Endothelial cell of umbilical vein (primary cell): ENCODE measurements at regions not wholly inside any gene's neighbourhood (a gene's known extent, or its start where the extent isn't known, plus 50 kb on each side); places are given as distances from the start of the nearest gene placed in this dataset.

Experiments
- BruUV-seq: library from RNA; stranded (reverse); fragments of 400-500 nt; replicated peaks from 2 replicates; lab custom pipeline; 2021; lab: Mats Ljungman, UMichigan
- CTCF ChIA-PET: fragments of 300-600, 350-600 bp; sonication (Branson Sonifier 250); formaldehyde crosslinking; loops from one replicate; lab custom pipeline; 2021; ENCODE audit warnings: antibody characterized with exemption, inconsistent platforms; lab: Charles Lee
- POLR2A ChIA-PET: fragments of 300-600, 350-600 bp; sonication (Branson Sonifier 250); formaldehyde crosslinking; loops from one replicate; lab custom pipeline; 2021; ENCODE audit warnings: antibody characterized with exemption, inconsistent platforms; lab: Charles Lee
- DNase-seq: peaks from one replicate; pipeline ENCODE4 v3.0.0-alpha.2; 2011; ENCODE audit warnings: low read depth, low spot score
- FAIRE-seq: peaks from 2 replicates; lab custom pipeline; 2011; peaks lifted over from hg19 to GRCh38; lab: Jason Lieb, UNC
- H2AFZ ChIP-seq: 2 replicates; pipeline ENCODE4 v1.6.0; 2012; ENCODE audit warnings: low read depth, low read length, control low read depth, inconsistent platforms
- H3K27ac ChIP-seq: 2 replicates; pipeline ENCODE4 v1.5.1; 2011; ENCODE audit warnings: low read depth, mild to moderate bottlenecking, control low read depth, low read length, moderate library complexity; ENCODE audit not compliant: insufficient read depth
- H3K27me3 ChIP-seq, 2 experiments: 2 replicates each; pipeline versions ENCODE4 v1.6.0 to v1.6.1; 2011; ENCODE audit warnings: low read length in 2 of 2, mixed read lengths in 1 of 2; ENCODE audit not compliant: control insufficient read depth in 2 of 2, insufficient read depth in 2 of 2
- H3K36me3 ChIP-seq, 2 experiments: 2 replicates in 1 of 2; 3 replicates in 1 of 2; pipeline ENCODE4 v1.5.1; 2011; ENCODE audit warnings: low read length in 2 of 2, mild to moderate bottlenecking in 1 of 2, moderate library complexity in 1 of 2; ENCODE audit not compliant: control insufficient read depth in 2 of 2, insufficient read depth in 2 of 2; ENCODE audit errors: extremely low read depth in 1 of 2
- H3K4me1 ChIP-seq: 3 replicates; pipeline ENCODE4 v1.5.1; 2011; ENCODE audit warnings: mild to moderate bottlenecking, low read length; ENCODE audit not compliant: control insufficient read depth, insufficient read depth; ENCODE audit errors: extremely low read depth
- H3K4me2 ChIP-seq: 2 replicates; pipeline ENCODE4 v1.6.1; 2011; ENCODE audit warnings: low read length, control low read depth, mixed read lengths; ENCODE audit not compliant: insufficient read depth
- H3K4me3 ChIP-seq, 3 experiments: fragments of 200-600 bp in 1 of 3; sonication (generic), shearing (Covaris generic) in 1 of 3; replicated peaks in 1 of 3; 2 replicates each; pipeline ENCODE4 v1.5.1; 2011 to 2016; ENCODE audit warnings: control low read depth in 3 of 3, low read length in 3 of 3, mild to moderate bottlenecking in 2 of 3, inconsistent platforms in 1 of 3, low read depth in 1 of 3, moderate library complexity in 1 of 3; ENCODE audit not compliant: insufficient read depth in 1 of 3
- H3K79me2 ChIP-seq: 2 replicates; pipeline ENCODE4 v1.6.0; 2012; ENCODE audit warnings: low read length, inconsistent platforms; ENCODE audit not compliant: control insufficient read depth, insufficient read depth
- H3K9ac ChIP-seq: replicated peaks from 2 replicates; pipeline ENCODE3; 2011; ENCODE audit warnings: low read length, control low read depth; ENCODE audit not compliant: insufficient read depth; ENCODE audit errors: extremely low read depth
- H3K9me1 ChIP-seq: replicated peaks from 3 replicates; pipeline ENCODE4 v1.6.0; 2011; ENCODE audit warnings: mild to moderate bottlenecking, low read length; ENCODE audit not compliant: control insufficient read depth, insufficient read depth; ENCODE audit errors: extremely low read depth
- H3K9me3 ChIP-seq: replicated peaks from 2 replicates; pipeline ENCODE4 v1.5.1; 2012; ENCODE audit warnings: low read length, inconsistent platforms; ENCODE audit not compliant: control insufficient read depth, insufficient read depth
- H4K20me1 ChIP-seq: replicated peaks from 2 replicates; pipeline ENCODE3; 2011; ENCODE audit warnings: mild to moderate bottlenecking, low read length; ENCODE audit not compliant: control insufficient read depth, insufficient read depth; ENCODE audit errors: extremely low read depth
- EZH2 ChIP-seq: IDR thresholded peaks from 2 replicates; pipeline ENCODE4 v1.6.1; 2012; ENCODE audit warnings: borderline replicate concordance, low read depth, mild to moderate bottlenecking, moderate library complexity, low read length, inconsistent platforms; ENCODE audit not compliant: severe bottlenecking
- FOS ChIP-seq: IDR thresholded peaks from 2 replicates; pipeline ENCODE4 v1.6.1; 2011; ENCODE audit warnings: mild to moderate bottlenecking, low read length, moderate library complexity, borderline replicate concordance; ENCODE audit not compliant: insufficient read depth
- GATA2 ChIP-seq: IDR thresholded peaks from 2 replicates; pipeline ENCODE4 v1.7.0; 2011; ENCODE audit warnings: low read depth, mild to moderate bottlenecking, moderate library complexity, mixed read lengths, low read length; ENCODE audit not compliant: insufficient read length, insufficient read depth
- JUN ChIP-seq: IDR thresholded peaks from 2 replicates; pipeline ENCODE4 v1.6.1; 2011; ENCODE audit warnings: borderline replicate concordance, low read depth; ENCODE audit not compliant: insufficient read length, insufficient read depth
- MYC ChIP-seq: IDR thresholded peaks from one replicate; pipeline ENCODE4 v1.6.1; 2011; ENCODE audit warnings: mild to moderate bottlenecking, low read depth, low read length
- POLR2A ChIP-seq: IDR thresholded peaks from 2 replicates; pipeline ENCODE4 v1.6.1; 2012; ENCODE audit warnings: low read depth, mild to moderate bottlenecking, control low read depth, low read length
- POLR2AphosphoS5 ChIP-seq: IDR thresholded peaks from 2 replicates; pipeline ENCODE4 v1.6.1; 2012; ENCODE audit warnings: low read depth, mild to moderate bottlenecking, control low read depth, low read length, moderate library complexity; ENCODE audit not compliant: insufficient read depth
- dilution Hi-C: fragments of 300-500 bp; cut with MboI; formaldehyde crosslinking; loops from one replicate; pipeline ENCODE4 v1.15.0; 2019; ENCODE audit warnings: low sequenced_read_pairs; ENCODE audit not compliant: extremely low pct_ligation_motif_present
- intact Hi-C: fragments of 100-400 bp; cut with micrococcal nuclease; formaldehyde crosslinking; loops from one replicate; pipeline ENCODE4 v1.10.0; 2022
- TF ChIP-seq, protein P1 (sequence below): IDR thresholded peaks from 2 replicates; pipeline ENCODE4 v1.6.1; 2011; ENCODE audit not compliant: insufficient read depth, insufficient read length
- TF ChIP-seq, protein P2 (sequence below), 2 donors: IDR thresholded peaks; 1 replicate in 1 of 2; 2 replicates in 1 of 2; pipeline ENCODE4 v1.5.1; 2011; ENCODE audit warnings: low read length in 2 of 2, mild to moderate bottlenecking in 2 of 2, moderate library complexity in 2 of 2, control low read depth in 1 of 2, inconsistent platforms in 1 of 2, low read depth in 1 of 2; ENCODE audit not compliant: insufficient read depth in 1 of 2; ENCODE audit errors: extremely low read depth in 1 of 2

DNA sequence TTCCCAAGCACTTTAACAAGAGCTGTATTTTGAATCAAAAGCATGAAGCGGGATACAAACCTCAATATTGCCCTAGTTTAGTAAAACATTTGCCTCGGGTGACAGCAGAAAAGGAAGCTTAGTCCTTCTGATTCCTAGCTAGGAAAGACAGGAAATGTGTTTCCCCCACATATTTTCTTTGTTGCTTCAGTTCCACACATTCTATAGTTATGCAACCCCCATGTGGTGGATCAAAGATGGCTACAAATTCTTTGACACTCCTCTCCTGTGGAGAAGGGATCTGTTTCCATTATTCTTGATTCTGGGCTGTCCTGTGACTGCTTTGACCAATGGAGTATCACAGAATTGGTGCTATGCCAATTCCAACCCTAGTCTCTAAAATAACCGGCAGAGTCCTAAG is 89.1 kb upstream of the SLC30A5 start:
- H3K4me1 ChIP-seq, result no peaks in the 10 kb centered on the region
- H3K4me3 ChIP-seq, result no peak overlapping the region
- intact Hi-C loops (no loop called here), dilution Hi-C loops (no loop called here)
- H2AFZ ChIP-seq, result no peak overlapping the region
- H3K9ac ChIP-seq, result no peak overlapping the region
- no peak for FAIRE-seq
- BruUV-seq, result no TSS peak
- POLR2A ChIA-PET, result no interaction called here
- H3K79me2 ChIP-seq, result no peaks in the 10 kb centered on the region
- H4K20me1 ChIP-seq, result no peaks in the 10 kb centered on the region
- H3K9me3 ChIP-seq, result no peaks in the 10 kb centered on the region
- peaks cover 4 to 9% of the 10 kb centered on the region in 2 experiments for H3K27me3 ChIP-seq
- H3K9me1 ChIP-seq, result no peaks in the 10 kb centered on the region
- H3K27ac ChIP-seq, result no peak overlapping the region
- CTCF ChIA-PET, result no interaction called here
- H3K36me3 ChIP-seq, result no peaks in the 10 kb centered on the region
- no peak for DNase-seq
- TF ChIP-seq POLR2A (no peak), EZH2 (no peak), MYC (no peak), POLR2AphosphoS5 (no peak), JUN (no peak), FOS (no peak), GATA2 (no peak)
- TF ChIP-seq, protein P1, sequence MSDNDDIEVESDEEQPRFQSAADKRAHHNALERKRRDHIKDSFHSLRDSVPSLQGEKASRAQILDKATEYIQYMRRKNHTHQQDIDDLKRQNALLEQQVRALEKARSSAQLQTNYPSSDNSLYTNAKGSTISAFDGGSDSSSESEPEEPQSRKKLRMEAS, result no peak
- TF ChIP-seq, protein P2, sequence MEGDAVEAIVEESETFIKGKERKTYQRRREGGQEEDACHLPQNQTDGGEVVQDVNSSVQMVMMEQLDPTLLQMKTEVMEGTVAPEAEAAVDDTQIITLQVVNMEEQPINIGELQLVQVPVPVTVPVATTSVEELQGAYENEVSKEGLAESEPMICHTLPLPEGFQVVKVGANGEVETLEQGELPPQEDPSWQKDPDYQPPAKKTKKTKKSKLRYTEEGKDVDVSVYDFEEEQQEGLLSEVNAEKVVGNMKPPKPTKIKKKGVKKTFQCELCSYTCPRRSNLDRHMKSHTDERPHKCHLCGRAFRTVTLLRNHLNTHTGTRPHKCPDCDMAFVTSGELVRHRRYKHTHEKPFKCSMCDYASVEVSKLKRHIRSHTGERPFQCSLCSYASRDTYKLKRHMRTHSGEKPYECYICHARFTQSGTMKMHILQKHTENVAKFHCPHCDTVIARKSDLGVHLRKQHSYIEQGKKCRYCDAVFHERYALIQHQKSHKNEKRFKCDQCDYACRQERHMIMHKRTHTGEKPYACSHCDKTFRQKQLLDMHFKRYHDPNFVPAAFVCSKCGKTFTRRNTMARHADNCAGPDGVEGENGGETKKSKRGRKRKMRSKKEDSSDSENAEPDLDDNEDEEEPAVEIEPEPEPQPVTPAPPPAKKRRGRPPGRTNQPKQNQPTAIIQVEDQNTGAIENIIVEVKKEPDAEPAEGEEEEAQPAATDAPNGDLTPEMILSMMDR (IDR thresholded peaks at IDR 0.05; ENCODE audit: extremely low read depth in 1 of 2, insufficient read depth in 1 of 2, low read depth in 1 of 2, low read length in 2 of 2), result no peak
- H3K4me2 ChIP-seq, result no peak overlapping the region
